ENCODE measurements at regions not wholly inside any gene's neighbourhood (a gene's known extent, or its start where the extent isn't known, plus 50 kb on each side); places are given as distances from the start of the nearest gene placed in this dataset.
"Not testable (repeated sequence)": the region's sequence is repeated elsewhere in the genome, so short reads cannot be mapped to it uniquely, and the experiment has no call there.

- DNase-seq: peak in 2 of 3 donors; percentile 26 to 48
Measured at GRCh38 chr7:93048136-93048930, 69.4 kb downstream of the SAMD9 start.

- no peak for DNase-seq
Measured at GRCh38 chr7:93047514-93048099, 70.2 kb downstream of the SAMD9 start.

GRCh38 chr7:93046641-93047040 lies 71.1 kb downstream of the SAMD9 start:
- no peak for DNase-seq

GRCh38 chr7:93044147-93044810 lies 73.5 kb downstream of the SAMD9 start:
- DNase-seq: peak; percentile 11 to 27 (median 26)

GRCh38 chr7:93043385-93043985 lies 74.3 kb downstream of the SAMD9 start:
- peak; percentile 31 to 45 (median 40) for DNase-seq

- DNase-seq: no peak
Measured at GRCh38 chr7:93040355-93040754, 77.4 kb downstream of the SAMD9 start.

GRCh38 chr7:93039786-93040185 lies 78.0 kb downstream of the SAMD9 start:
- peak; percentile 56 to 60 (median 58) for DNase-seq

- no peak for DNase-seq
Measured at GRCh38 chr7:93039282-93039681, 78.5 kb downstream of the SAMD9 start.

- no peak for DNase-seq
Measured at GRCh38 chr7:93036807-93037206, 81.0 kb downstream of the SAMD9 start.

GRCh38 chr7:93036149-93036640 lies 81.6 kb downstream of the SAMD9 start:
- no peak for DNase-seq

GRCh38 chr7:93031795-93032194 lies 86.0 kb downstream of the SAMD9 start:
- DNase-seq: no peak

GRCh38 chr7:93030605-93031225 lies 87.1 kb downstream of the SAMD9 start:
- no peak for DNase-seq

- DNase-seq: no peak
Measured at GRCh38 chr7:93029056-93029455, 88.7 kb downstream of the SAMD9 start.

- no peak for DNase-seq
Measured at GRCh38 chr7:93028610-93029009, 89.2 kb downstream of the SAMD9 start.

- no peak for DNase-seq
Measured at GRCh38 chr7:93027044-93027443, 90.7 kb downstream of the SAMD9 start.

GRCh38 chr7:93026425-93026824 lies 91.4 kb downstream of the SAMD9 start:
- DNase-seq: no peak

- no peak for DNase-seq
Measured at GRCh38 chr7:93025389-93025788, 92.4 kb downstream of the SAMD9 start.

GRCh38 chr7:93022931-93023478 lies 94.8 kb downstream of the SAMD9 start:
- not testable (repeated sequence) for DNase-seq

- no peak for DNase-seq
Measured at GRCh38 chr7:93021748-93022147, 96.0 kb downstream of the SAMD9 start.

GRCh38 chr7:93018716-93019115 lies 99.1 kb downstream of the SAMD9 start:
- DNase-seq: no peak

GRCh38 chr7:93016681-93017381 lies 100.9 kb downstream of the SAMD9 start:
- DNase-seq: no peak
